SK-N-SH (cell line): ENCODE measurements at regions not wholly inside any gene's neighbourhood (a gene's known extent, or its start where the extent isn't known, plus 50 kb on each side); places are given as distances from the start of the nearest gene placed in this dataset.

Experiments used
- CTCF ChIA-PET: fragments of 300-600, 350-600 bp; formaldehyde crosslinking; extraction: SDS; loops from one replicate; lab custom pipeline; 2021; lab: Yijun Ruan, JAX
- POLR2A ChIA-PET: fragments of 350-600 bp; sonication (Branson Sonifier 250); formaldehyde crosslinking; extraction: SDS; loops from one replicate; lab custom pipeline; 2020; ENCODE audit warnings: antibody characterized with exemption, inconsistent platforms; lab: Yijun Ruan, JAX
- DNase-seq: peaks from one replicate; pipeline ENCODE4 v3.0.0; 2012
- H2AFZ ChIP-seq: fragments of 200-600 bp; sonication (generic); 2 replicates; pipeline ENCODE4 v1.8.1; 2016; ENCODE audit warnings: antibody characterized with exemption, mild to moderate bottlenecking, low read depth
- H3F3A ChIP-seq: fragments of 200-600 bp; sonication (generic); replicated peaks from 2 replicates; pipeline ENCODE3; 2016; ENCODE audit warnings: antibody characterized with exemption, mild to moderate bottlenecking; ENCODE audit not compliant: insufficient read depth
- H3K27ac ChIP-seq, 2 experiments: fragments of 200-500 bp in 1 of 2; fragments of 200-600 bp in 1 of 2; sonication (Bioruptor generic) in 1 of 2; sonication (generic), shearing (Covaris generic) in 1 of 2; 2 replicates each; pipeline versions ENCODE4 v1.5.1 to v1.6.1; 2014 to 2016; ENCODE audit warnings: low read depth in 2 of 2, inconsistent platforms in 1 of 2, low read length in 1 of 2, mild to moderate bottlenecking in 1 of 2, mixed read lengths in 1 of 2
- H3K27me3 ChIP-seq: fragments of 200-600 bp; sonication (generic), shearing (Covaris generic); 2 replicates; pipeline ENCODE4 v1.6.1; 2016; ENCODE audit warnings: mixed run types; ENCODE audit not compliant: insufficient read depth
- H3K36me3 ChIP-seq, 2 experiments: fragments of 200-500 bp in 1 of 2; fragments of 200-600 bp in 1 of 2; sonication (Bioruptor generic) in 1 of 2; sonication (generic) in 1 of 2; replicated peaks in 1 of 2; 2 replicates each; pipeline versions ENCODE3 to v1.5.1; 2014 to 2016; ENCODE audit warnings: low read length in 1 of 2, mild to moderate bottlenecking in 1 of 2; ENCODE audit not compliant: insufficient read depth in 2 of 2, control insufficient read depth in 1 of 2
- H3K4me1 ChIP-seq, 2 experiments: fragments of 200-500 bp in 1 of 2; fragments of 200-600 bp in 1 of 2; sonication (Bioruptor generic) in 1 of 2; sonication (generic), shearing (Covaris generic) in 1 of 2; 2 replicates each; pipeline versions ENCODE4 v1.5.1 to v1.6.1; 2014 to 2016; ENCODE audit warnings: low read depth in 1 of 2, low read length in 1 of 2, mixed run types in 1 of 2; ENCODE audit not compliant: insufficient read depth in 2 of 2, control insufficient read depth in 1 of 2
- H3K4me2 ChIP-seq: fragments of 200-600 bp; sonication (generic), shearing (Covaris generic); 2 replicates; pipeline ENCODE4 v1.6.1; 2017; ENCODE audit warnings: mixed run types
- H3K4me3 ChIP-seq, 2 experiments: fragments of 200-500 bp in 1 of 2; fragments of 200-600 bp in 1 of 2; sonication (Bioruptor generic) in 1 of 2; sonication (generic), shearing (Covaris generic) in 1 of 2; 2 replicates each; pipeline versions ENCODE4 v1.5.1 to v1.8.1; 2014 to 2016; ENCODE audit warnings: low read depth in 2 of 2, inconsistent platforms in 1 of 2, low read length in 1 of 2, mild to moderate bottlenecking in 1 of 2, mixed read lengths in 1 of 2, moderate library complexity in 1 of 2
- H3K79me2 ChIP-seq: fragments of 200-600 bp; sonication (generic); 2 replicates; pipeline ENCODE4 v1.8.1; 2017; ENCODE audit warnings: mild to moderate bottlenecking; ENCODE audit not compliant: insufficient read depth
- H3K9ac ChIP-seq: fragments of 200-600 bp; sonication (generic); 2 replicates; pipeline ENCODE4 v1.6.1; 2017; ENCODE audit warnings: mixed run types
- H3K9me2 ChIP-seq: fragments of 200-600 bp; sonication (generic); 2 replicates; pipeline ENCODE4 v1.6.1; 2017; ENCODE audit warnings: mixed run types
- H3K9me3 ChIP-seq: fragments of 200-600 bp; sonication (generic); 2 replicates; pipeline ENCODE4 v1.6.1; 2017; ENCODE audit warnings: mixed run types, mild to moderate bottlenecking, moderate library complexity
- H4K20me1 ChIP-seq: fragments of 200-600 bp; sonication (generic); 2 replicates; pipeline ENCODE4 v1.6.1; 2017; ENCODE audit warnings: mild to moderate bottlenecking, mixed run types; ENCODE audit not compliant: insufficient read depth
- CHD2 ChIP-seq: fragments of 150-350 bp; IDR thresholded peaks from 2 replicates; pipeline ENCODE4 v1.6.1; 2018; ENCODE audit warnings: low read length; ENCODE audit not compliant: partially characterized antibody
- CTCF ChIP-seq: fragments of 200-600 bp; sonication (generic); IDR thresholded peaks from 2 replicates; pipeline ENCODE4 v1.6.1; 2017; ENCODE audit warnings: antibody characterized with exemption, mild to moderate bottlenecking, moderate library complexity
- EP300 ChIP-seq, 2 experiments: IDR thresholded peaks; 2 replicates each; pipeline versions ENCODE4 v1.4.0 to v1.6.1; 2012; ENCODE audit warnings: borderline replicate concordance in 1 of 2, low read depth in 1 of 2, low read length in 1 of 2
- EZH2phosphoT487 ChIP-seq: fragments of 200-600 bp; sonication (generic); IDR thresholded peaks from 2 replicates; pipeline ENCODE4 v1.6.1; 2017; ENCODE audit warnings: low read depth, mixed run types, mild to moderate bottlenecking, antibody characterized with exemption, moderate library complexity, borderline replicate concordance
- GATA2 ChIP-seq: sonication (generic); formaldehyde crosslinking; IDR thresholded peaks from 2 replicates; pipeline ENCODE4 v1.5.0; 2020; ENCODE audit warnings: mild to moderate bottlenecking, missing genetic modification reagents
- JUND ChIP-seq: IDR thresholded peaks from 2 replicates; pipeline ENCODE4 v1.4.0; 2012
- MXI1 ChIP-seq: IDR thresholded peaks from 2 replicates; pipeline ENCODE4 v1.6.1; 2012; ENCODE audit warnings: mild to moderate bottlenecking, low read depth, low read length, improper control_type of control experiment
- NRF1 ChIP-seq: IDR thresholded peaks from 2 replicates; pipeline ENCODE4 v1.6.1; 2012; ENCODE audit warnings: low read depth, mild to moderate bottlenecking, low read length
- POLR2AphosphoS5 ChIP-seq: IDR thresholded peaks from 2 replicates; pipeline ENCODE4 v1.6.1; 2012; ENCODE audit warnings: low read depth, low read length
- REST ChIP-seq: IDR thresholded peaks from 2 replicates; pipeline ENCODE4 v1.6.1; 2012; ENCODE audit warnings: mild to moderate bottlenecking, low read depth, low read length, moderate library complexity
- RXRA ChIP-seq: IDR thresholded peaks from 2 replicates; pipeline ENCODE4 v1.4.0; 2012; ENCODE audit warnings: low read depth, mild to moderate bottlenecking, borderline replicate concordance
- TAF1 ChIP-seq: IDR thresholded peaks from 2 replicates; pipeline ENCODE4 v1.6.1; 2012; ENCODE audit warnings: low read depth, mild to moderate bottlenecking, low read length, moderate library complexity, borderline replicate concordance
- TEAD4 ChIP-seq: IDR thresholded peaks from 2 replicates; pipeline ENCODE4 v1.4.0; 2012; ENCODE audit warnings: mild to moderate bottlenecking, borderline replicate concordance; ENCODE audit not compliant: insufficient read depth
- USF2 ChIP-seq: fragments of 150-350 bp; IDR thresholded peaks from 2 replicates; pipeline ENCODE4 v1.6.1; 2017; ENCODE audit warnings: antibody characterized with exemption, low read length, low read depth, borderline replicate concordance
- WGBS: methylation state at CpG from one replicate; pipeline ENCODE4 v1.1.6; 2017; ENCODE audit warnings: low lambda C conversion rate; 5-methylcytosine and 5-hydroxymethylcytosine counted together

GRCh38 chr7:46363688-46364087 lies 442.6 kb upstream of the IGFBP3 start:
- WGBS, result 88% methylated on average over 1 of the region's 1 CpG
- no peak overlapping the region for H2AFZ ChIP-seq
- no peaks in the 10 kb centered on the region for H3F3A ChIP-seq
- H3K27ac ChIP-seq, result no peak overlapping the region
- peaks cover 10% of the 10 kb centered on the region; the same call in 1 of the 2 replicates for H3K9me3 ChIP-seq
- no peak for TF ChIP-seq RXRA
- TF ChIP-seq CTCF, result peak; percentile 18; the same call in 1 of the 2 replicates
- TF ChIP-seq, all 33 proteins: peak for 1
- H3K36me3 ChIP-seq, result no peaks in the 10 kb centered on the region
- no peaks in the 10 kb centered on the region for H3K4me1 ChIP-seq
- DNase-seq, result no peak
- no peak overlapping the region for H3K4me3 ChIP-seq
- no peak overlapping the region for H3K4me2 ChIP-seq
- no peak overlapping the region for H3K9ac ChIP-seq
- no peaks in the 10 kb centered on the region for H3K27me3 ChIP-seq
- POLR2A ChIA-PET, result no interaction called here
- no peaks in the 10 kb centered on the region for H3K9me2 ChIP-seq
- H3K79me2 ChIP-seq, result no peaks in the 10 kb centered on the region
- CTCF ChIA-PET, result interaction anchor here (1.8 kb wide), 1 partner anchor 12 kb away, joined by 4 read pairs; no protein-coding TSS in a partner anchor
- no peaks in the 10 kb centered on the region for H4K20me1 ChIP-seq

DNA sequence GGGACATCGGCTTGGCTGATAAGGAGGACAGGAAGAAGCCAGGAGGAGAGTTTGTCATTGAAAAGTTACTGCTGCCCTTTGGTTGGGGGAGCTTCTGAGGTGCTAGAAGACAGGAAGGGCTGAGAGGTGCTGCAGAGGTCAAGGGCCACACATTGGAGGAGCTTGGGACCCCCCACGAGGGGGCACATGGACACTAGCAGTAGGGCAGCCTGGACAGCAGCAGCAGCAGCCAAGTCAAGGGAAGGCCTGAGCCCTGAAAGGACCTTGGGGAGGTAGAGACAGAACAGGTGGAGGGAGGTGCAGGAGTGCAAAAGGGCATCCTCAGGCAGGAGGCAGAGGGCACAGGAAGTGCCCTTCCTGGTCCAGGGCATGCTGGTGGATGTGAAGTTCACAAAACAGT lies 439.7 kb upstream of the IGFBP3 start:
- POLR2A ChIA-PET, result no interaction called here
- H2AFZ ChIP-seq, result no peak overlapping the region
- CTCF ChIA-PET, result interaction anchor here (1.0 to 2.8 kb wide), 2 partner anchors 12 to 438 kb away, joined by 3 to 15 read pairs; partner anchors contain the start of gene IGFBP3

DNA sequence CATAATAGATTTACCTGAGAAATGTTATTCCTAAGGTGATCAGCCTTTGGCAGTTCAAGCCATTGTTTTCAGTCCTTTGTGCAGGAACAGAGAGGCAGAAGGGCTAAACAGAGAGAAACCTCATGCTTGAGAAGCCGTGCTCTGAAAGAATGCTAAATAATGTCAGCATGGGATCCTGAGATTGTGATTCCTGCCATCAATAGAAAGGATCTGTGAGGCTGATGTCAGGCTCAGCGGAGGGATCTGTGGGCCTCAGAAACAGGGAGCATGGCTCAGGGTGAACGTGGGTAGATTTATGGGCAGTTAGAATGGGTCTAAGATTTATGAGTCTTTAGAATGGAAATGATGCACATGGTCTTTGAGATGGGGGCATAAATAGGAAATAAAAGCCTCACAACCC lies 439.2 kb upstream of the IGFBP3 start:
- peaks cover 3% of the 10 kb centered on the region; the same call in 1 of the 2 replicates for H3K9me3 ChIP-seq
- 68% methylated on average over 3 of the region's 3 CpGs for WGBS
- no peaks in the 10 kb centered on the region for H3K79me2 ChIP-seq
- H3F3A ChIP-seq, result no peaks in the 10 kb centered on the region
- H3K9me2 ChIP-seq, result no peaks in the 10 kb centered on the region
- no peak for DNase-seq
- no peak overlapping the region for H2AFZ ChIP-seq
- no peak overlapping the region for H3K4me2 ChIP-seq
- H3K4me1 ChIP-seq, result no peaks in the 10 kb centered on the region
- no peaks in the 10 kb centered on the region for H3K27me3 ChIP-seq
- no peak overlapping the region for H3K9ac ChIP-seq
- H3K27ac ChIP-seq, result no peak overlapping the region
- ChIA-PET POLR2A (no interaction called here), CTCF (interaction anchor here (1.0 to 2.8 kb wide), 2 partner anchors 12 to 438 kb away, joined by 3 to 15 read pairs; partner anchors contain the start of gene IGFBP3)
- H3K36me3 ChIP-seq, result no peaks in the 10 kb centered on the region
- no peaks in the 10 kb centered on the region for H4K20me1 ChIP-seq
- no peak overlapping the region for H3K4me3 ChIP-seq
- no peak for TF ChIP-seq NRF1
- no peak for TF ChIP-seq POLR2AphosphoS5
- no peak for TF ChIP-seq EP300 (IDR thresholded peaks at IDR 0.05; ENCODE audit: borderline replicate concordance in 1 of 2, low read depth in 1 of 2, low read length in 1 of 2)
- TF ChIP-seq TAF1, result no peak
- no peak for TF ChIP-seq CHD2
- TF ChIP-seq GATA2 (CRISPR knock-in tag), result no peak
- TF ChIP-seq USF2, result no peak
- TF ChIP-seq MXI1, result no peak
- no peak for TF ChIP-seq TEAD4
- no peak for TF ChIP-seq RXRA
- no peak for TF ChIP-seq REST

More for the DNA sequence above, 439.7 kb upstream of the IGFBP3 start:
- TF ChIP-seq JUND (no peak), EZH2phosphoT487 (no peak), CHD2 (no peak)
- Histone ChIP-seq H3K4me1 (no peaks in the 10 kb centered on the region), H3K4me3 (no peak overlapping the region), H3K36me3 (no peaks in the 10 kb centered on the region), H3K9me2 (no peaks in the 10 kb centered on the region), H4K20me1 (no peaks in the 10 kb centered on the region), H3K27me3 (no peaks in the 10 kb centered on the region), H3K4me2 (no peak overlapping the region), H3K79me2 (no peaks in the 10 kb centered on the region), H3F3A (no peaks in the 10 kb centered on the region), H3K9me3 (peaks cover 3% of the 10 kb centered on the region; the same call in 1 of the 2 replicates), H3K27ac (no peak overlapping the region), H3K9ac (no peak overlapping the region)
- DNase-seq, result no peak
- 60% methylated on average over 2 of the region's 2 CpGs for WGBS
